ENCODE measurements at regions not wholly inside any gene's neighbourhood (a gene's known extent, or its start where the extent isn't known, plus 50 kb on each side); places are given as distances from the start of the nearest gene placed in this dataset.

DNA sequence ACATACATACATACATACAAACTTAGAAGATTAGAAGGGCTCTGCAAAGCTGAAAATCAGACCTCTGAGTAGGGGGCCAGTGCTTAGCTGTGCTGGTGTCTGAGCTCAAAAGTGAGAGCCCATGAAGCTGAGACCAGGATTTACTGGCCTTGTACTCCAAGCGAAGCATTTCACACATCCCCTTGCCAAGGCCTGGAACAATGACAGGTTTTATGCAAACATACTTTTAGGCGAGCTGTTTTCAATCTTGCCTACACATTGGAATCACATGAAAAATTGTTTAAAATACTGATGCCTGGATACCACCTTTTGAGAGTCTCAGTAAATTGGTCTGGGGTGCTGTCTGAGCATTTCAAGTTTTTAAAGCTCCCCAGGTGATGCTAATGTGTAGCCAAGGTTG lies 80.9 kb upstream of the SRSF6 start (continued):
- TF ChIP-seq ZFP69B (tag by site-specific recombination; IDR thresholded peaks at IDR 0.05) (no peak), ZNF664 (tag by site-specific recombination; IDR thresholded peaks at IDR 0.05) (no peak), ZNF311 (tag by site-specific recombination; IDR thresholded peaks at IDR 0.05; ENCODE audit: borderline replicate concordance) (no peak)

DNA sequence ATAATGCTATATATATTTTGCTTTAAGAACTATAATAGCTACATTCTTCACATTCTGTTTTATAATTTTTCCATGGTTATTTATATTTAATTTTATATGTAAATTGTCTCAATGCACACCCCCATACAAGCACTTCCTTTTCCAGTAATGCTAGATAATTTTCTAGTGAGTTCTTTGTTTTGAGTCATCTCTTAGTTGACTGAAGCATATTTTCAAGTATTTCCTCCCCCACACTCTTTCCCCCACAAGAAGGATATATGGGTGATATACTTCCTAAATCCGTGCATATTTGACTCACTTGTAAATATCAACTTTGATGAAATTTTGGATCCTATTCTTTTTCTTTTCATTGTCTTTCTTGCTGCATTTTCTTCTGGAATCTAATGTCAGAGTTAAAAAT lies 82.1 kb upstream of the SRSF6 start:
- Histone ChIP-seq H3K27ac (ENCODE audit: extremely low read depth, low read depth, low read length) (no peak overlapping the region), H3K4me3 (ENCODE audit: low read depth, low read length) (no peak overlapping the region), H3K4me1 (ENCODE audit: control insufficient read depth, insufficient read depth, low read length) (no peaks in the 10 kb centered on the region), H3K9me3 (ENCODE audit: control insufficient read depth, insufficient read depth, low read depth, low read length) (no peaks in the 10 kb centered on the region), H3K36me3 (ENCODE audit: control insufficient read depth in 2 of 2, insufficient read depth in 1 of 2, low read length in 2 of 2) (no peaks in the 10 kb centered on the region)
- ChIA-PET POLR2A (no interaction called here), CTCF (interaction anchor here (0.7 kb wide), 1 partner anchor 33 kb away, joined by 3 read pairs; no protein-coding TSS in a partner anchor)
- no peak for TF ChIP-seq HOXA7 (CRISPR knock-in tag; IDR thresholded peaks at IDR 0.05; ENCODE audit: borderline replicate concordance)
- no peak for TF ChIP-seq HIC1 (tag by site-specific recombination; IDR thresholded peaks at IDR 0.05)
- no peak for TF ChIP-seq ZNF302 (tag by site-specific recombination; IDR thresholded peaks at IDR 0.05; ENCODE audit: low read depth)
- no peak for TF ChIP-seq INSM2 (tag by site-specific recombination; IDR thresholded peaks at IDR 0.05)
- no peak for TF ChIP-seq ZSCAN16 (tag by site-specific recombination; IDR thresholded peaks at IDR 0.05)
- TF ChIP-seq BCL11B (tag by site-specific recombination; IDR thresholded peaks at IDR 0.05; ENCODE audit: low read depth) = no peak
- TF ChIP-seq ZNF174 (tag by site-specific recombination; IDR thresholded peaks at IDR 0.05) = no peak
- TF ChIP-seq ZSCAN23 (tag by site-specific recombination; IDR thresholded peaks at IDR 0.05) = no peak
- no peak for TF ChIP-seq ZNF596 (tag by site-specific recombination; IDR thresholded peaks at IDR 0.05)
- TF ChIP-seq ZNF776 (tag by site-specific recombination; IDR thresholded peaks at IDR 0.05; ENCODE audit: borderline replicate concordance) = no peak
- TF ChIP-seq HOXD13 (CRISPR knock-in tag; IDR thresholded peaks at IDR 0.05; ENCODE audit: borderline replicate concordance) = no peak
- TF ChIP-seq ZBTB8A (tag by site-specific recombination; IDR thresholded peaks at IDR 0.05) = no peak
- no peak for TF ChIP-seq ZNF514 (tag by site-specific recombination; IDR thresholded peaks at IDR 0.05)

- ChIA-PET CTCF (interaction anchor here (0.8 kb wide), 1 partner anchor 18 kb away, joined by 3 read pairs; no protein-coding TSS in a partner anchor), POLR2A (no interaction called here)
- Histone ChIP-seq H3K27ac (ENCODE audit: extremely low read depth, low read depth, low read length) (no peak overlapping the region), H3K4me3 (ENCODE audit: low read depth, low read length) (no peak overlapping the region), H3K36me3 (ENCODE audit: control insufficient read depth in 2 of 2, insufficient read depth in 1 of 2, low read length in 2 of 2) (no peaks in the 10 kb centered on the region), H3K9me3 (ENCODE audit: control insufficient read depth, insufficient read depth, low read depth, low read length) (no peaks in the 10 kb centered on the region), H3K4me1 (ENCODE audit: control insufficient read depth, insufficient read depth, low read length) (no peaks in the 10 kb centered on the region)
- TF ChIP-seq ZNF792 (tag by site-specific recombination; IDR thresholded peaks at IDR 0.05) (no peak), ZXDB (tag by site-specific recombination; IDR thresholded peaks at IDR 0.05) (no peak), SP2 (tag by site-specific recombination; IDR thresholded peaks at IDR 0.05) (no peak), ZFP3 (tag by site-specific recombination; IDR thresholded peaks at IDR 0.05; ENCODE audit: low read depth) (no peak), ZNF621 (tag by site-specific recombination; IDR thresholded peaks at IDR 0.05) (no peak), ZNF548 (tag by site-specific recombination; IDR thresholded peaks at IDR 0.05) (no peak), ZBTB17 (tag by site-specific recombination; IDR thresholded peaks at IDR 0.05) (no peak), ZNF23 (tag by site-specific recombination; IDR thresholded peaks at IDR 0.05; ENCODE audit: borderline replicate concordance) (no peak), OSR2 (tag by site-specific recombination; IDR thresholded peaks at IDR 0.05) (no peak), KLF1 (tag by site-specific recombination; IDR thresholded peaks at IDR 0.05) (no peak), KLF7 (tag by site-specific recombination; IDR thresholded peaks at IDR 0.05; ENCODE audit: borderline replicate concordance) (no peak)
- TF ChIP-seq, protein P1, sequence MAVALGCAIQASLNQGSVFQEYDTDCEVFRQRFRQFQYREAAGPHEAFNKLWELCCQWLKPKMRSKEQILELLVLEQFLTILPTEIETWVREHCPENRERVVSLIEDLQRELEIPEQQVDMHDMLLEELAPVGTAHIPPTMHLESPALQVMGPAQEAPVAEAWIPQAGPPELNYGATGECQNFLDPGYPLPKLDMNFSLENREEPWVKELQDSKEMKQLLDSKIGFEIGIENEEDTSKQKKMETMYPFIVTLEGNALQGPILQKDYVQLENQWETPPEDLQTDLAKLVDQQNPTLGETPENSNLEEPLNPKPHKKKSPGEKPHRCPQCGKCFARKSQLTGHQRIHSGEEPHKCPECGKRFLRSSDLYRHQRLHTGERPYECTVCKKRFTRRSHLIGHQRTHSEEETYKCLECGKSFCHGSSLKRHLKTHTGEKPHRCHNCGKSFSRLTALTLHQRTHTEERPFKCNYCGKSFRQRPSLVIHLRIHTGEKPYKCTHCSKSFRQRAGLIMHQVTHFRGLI (tag by site-specific recombination; IDR thresholded peaks at IDR 0.05) = no peak
- TF ChIP-seq, protein P2, sequence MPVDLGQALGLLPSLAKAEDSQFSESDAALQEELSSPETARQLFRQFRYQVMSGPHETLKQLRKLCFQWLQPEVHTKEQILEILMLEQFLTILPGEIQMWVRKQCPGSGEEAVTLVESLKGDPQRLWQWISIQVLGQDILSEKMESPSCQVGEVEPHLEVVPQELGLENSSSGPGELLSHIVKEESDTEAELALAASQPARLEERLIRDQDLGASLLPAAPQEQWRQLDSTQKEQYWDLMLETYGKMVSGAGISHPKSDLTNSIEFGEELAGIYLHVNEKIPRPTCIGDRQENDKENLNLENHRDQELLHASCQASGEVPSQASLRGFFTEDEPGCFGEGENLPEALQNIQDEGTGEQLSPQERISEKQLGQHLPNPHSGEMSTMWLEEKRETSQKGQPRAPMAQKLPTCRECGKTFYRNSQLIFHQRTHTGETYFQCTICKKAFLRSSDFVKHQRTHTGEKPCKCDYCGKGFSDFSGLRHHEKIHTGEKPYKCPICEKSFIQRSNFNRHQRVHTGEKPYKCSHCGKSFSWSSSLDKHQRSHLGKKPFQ (tag by site-specific recombination; IDR thresholded peaks at IDR 0.05) = no peak
Measured at GRCh38 chr20:43372051-43372450, 85.6 kb upstream of the SRSF6 start.

Data from HEK293 (cell line).